Endothelial cell of umbilical vein (primary cell): ENCODE measurements at regions not wholly inside any gene's neighbourhood (a gene's known extent, or its start where the extent isn't known, plus 50 kb on each side); places are given as distances from the start of the nearest gene placed in this dataset.

Source experiments
- BruUV-seq: library from RNA; stranded (reverse); fragments of 400-500 nt; replicated peaks from 2 replicates; lab custom pipeline; 2021; lab: Mats Ljungman, UMichigan
- CTCF ChIA-PET: fragments of 300-600, 350-600 bp; sonication (Branson Sonifier 250); formaldehyde crosslinking; loops from one replicate; lab custom pipeline; 2021; ENCODE audit warnings: antibody characterized with exemption, inconsistent platforms; lab: Charles Lee
- POLR2A ChIA-PET: fragments of 300-600, 350-600 bp; sonication (Branson Sonifier 250); formaldehyde crosslinking; loops from one replicate; lab custom pipeline; 2021; ENCODE audit warnings: antibody characterized with exemption, inconsistent platforms; lab: Charles Lee
- DNase-seq: peaks from one replicate; pipeline ENCODE4 v3.0.0-alpha.2; 2011; ENCODE audit warnings: low read depth, low spot score
- FAIRE-seq: peaks from 2 replicates; lab custom pipeline; 2011; peaks lifted over from hg19 to GRCh38; lab: Jason Lieb, UNC
- H2AFZ ChIP-seq: 2 replicates; pipeline ENCODE4 v1.6.0; 2012; ENCODE audit warnings: low read depth, low read length, control low read depth, inconsistent platforms
- H3K27ac ChIP-seq: 2 replicates; pipeline ENCODE4 v1.5.1; 2011; ENCODE audit warnings: low read depth, mild to moderate bottlenecking, control low read depth, low read length, moderate library complexity; ENCODE audit not compliant: insufficient read depth
- H3K27me3 ChIP-seq, 2 experiments: 2 replicates each; pipeline versions ENCODE4 v1.6.0 to v1.6.1; 2011; ENCODE audit warnings: low read length in 2 of 2, mixed read lengths in 1 of 2; ENCODE audit not compliant: control insufficient read depth in 2 of 2, insufficient read depth in 2 of 2
- H3K36me3 ChIP-seq, 2 experiments: 2 replicates in 1 of 2; 3 replicates in 1 of 2; pipeline ENCODE4 v1.5.1; 2011; ENCODE audit warnings: low read length in 2 of 2, mild to moderate bottlenecking in 1 of 2, moderate library complexity in 1 of 2; ENCODE audit not compliant: control insufficient read depth in 2 of 2, insufficient read depth in 2 of 2; ENCODE audit errors: extremely low read depth in 1 of 2
- H3K4me1 ChIP-seq: 3 replicates; pipeline ENCODE4 v1.5.1; 2011; ENCODE audit warnings: mild to moderate bottlenecking, low read length; ENCODE audit not compliant: control insufficient read depth, insufficient read depth; ENCODE audit errors: extremely low read depth
- H3K4me2 ChIP-seq: 2 replicates; pipeline ENCODE4 v1.6.1; 2011; ENCODE audit warnings: low read length, control low read depth, mixed read lengths; ENCODE audit not compliant: insufficient read depth
- H3K4me3 ChIP-seq, 3 experiments: fragments of 200-600 bp in 1 of 3; sonication (generic), shearing (Covaris generic) in 1 of 3; replicated peaks in 1 of 3; 2 replicates each; pipeline ENCODE4 v1.5.1; 2011 to 2016; ENCODE audit warnings: control low read depth in 3 of 3, low read length in 3 of 3, mild to moderate bottlenecking in 2 of 3, inconsistent platforms in 1 of 3, low read depth in 1 of 3, moderate library complexity in 1 of 3; ENCODE audit not compliant: insufficient read depth in 1 of 3
- H3K79me2 ChIP-seq: 2 replicates; pipeline ENCODE4 v1.6.0; 2012; ENCODE audit warnings: low read length, inconsistent platforms; ENCODE audit not compliant: control insufficient read depth, insufficient read depth
- H3K9ac ChIP-seq: replicated peaks from 2 replicates; pipeline ENCODE3; 2011; ENCODE audit warnings: low read length, control low read depth; ENCODE audit not compliant: insufficient read depth; ENCODE audit errors: extremely low read depth
- H3K9me1 ChIP-seq: replicated peaks from 3 replicates; pipeline ENCODE4 v1.6.0; 2011; ENCODE audit warnings: mild to moderate bottlenecking, low read length; ENCODE audit not compliant: control insufficient read depth, insufficient read depth; ENCODE audit errors: extremely low read depth
- H3K9me3 ChIP-seq: replicated peaks from 2 replicates; pipeline ENCODE4 v1.5.1; 2012; ENCODE audit warnings: low read length, inconsistent platforms; ENCODE audit not compliant: control insufficient read depth, insufficient read depth
- H4K20me1 ChIP-seq: replicated peaks from 2 replicates; pipeline ENCODE3; 2011; ENCODE audit warnings: mild to moderate bottlenecking, low read length; ENCODE audit not compliant: control insufficient read depth, insufficient read depth; ENCODE audit errors: extremely low read depth
- EZH2 ChIP-seq: IDR thresholded peaks from 2 replicates; pipeline ENCODE4 v1.6.1; 2012; ENCODE audit warnings: borderline replicate concordance, low read depth, mild to moderate bottlenecking, moderate library complexity, low read length, inconsistent platforms; ENCODE audit not compliant: severe bottlenecking
- GATA2 ChIP-seq: IDR thresholded peaks from 2 replicates; pipeline ENCODE4 v1.7.0; 2011; ENCODE audit warnings: low read depth, mild to moderate bottlenecking, moderate library complexity, mixed read lengths, low read length; ENCODE audit not compliant: insufficient read length, insufficient read depth
- JUN ChIP-seq: IDR thresholded peaks from 2 replicates; pipeline ENCODE4 v1.6.1; 2011; ENCODE audit warnings: borderline replicate concordance, low read depth; ENCODE audit not compliant: insufficient read length, insufficient read depth
- MAX ChIP-seq: IDR thresholded peaks from 2 replicates; pipeline ENCODE4 v1.6.1; 2011; ENCODE audit not compliant: insufficient read depth, insufficient read length
- MYC ChIP-seq: IDR thresholded peaks from one replicate; pipeline ENCODE4 v1.6.1; 2011; ENCODE audit warnings: mild to moderate bottlenecking, low read depth, low read length
- POLR2A ChIP-seq: IDR thresholded peaks from 2 replicates; pipeline ENCODE4 v1.6.1; 2012; ENCODE audit warnings: low read depth, mild to moderate bottlenecking, control low read depth, low read length
- POLR2AphosphoS5 ChIP-seq: IDR thresholded peaks from 2 replicates; pipeline ENCODE4 v1.6.1; 2012; ENCODE audit warnings: low read depth, mild to moderate bottlenecking, control low read depth, low read length, moderate library complexity; ENCODE audit not compliant: insufficient read depth
- dilution Hi-C: fragments of 300-500 bp; cut with MboI; formaldehyde crosslinking; loops from one replicate; pipeline ENCODE4 v1.15.0; 2019; ENCODE audit warnings: low sequenced_read_pairs; ENCODE audit not compliant: extremely low pct_ligation_motif_present
- intact Hi-C: fragments of 100-400 bp; cut with micrococcal nuclease; formaldehyde crosslinking; loops from one replicate; pipeline ENCODE4 v1.10.0; 2022
- TF ChIP-seq, protein P1 (sequence below), 2 donors: IDR thresholded peaks; 1 replicate in 1 of 2; 2 replicates in 1 of 2; pipeline ENCODE4 v1.5.1; 2011; ENCODE audit warnings: low read length in 2 of 2, mild to moderate bottlenecking in 2 of 2, moderate library complexity in 2 of 2, control low read depth in 1 of 2, inconsistent platforms in 1 of 2, low read depth in 1 of 2; ENCODE audit not compliant: insufficient read depth in 1 of 2; ENCODE audit errors: extremely low read depth in 1 of 2

GRCh38 chr2:226443112-226443511 lies 356.5 kb downstream of the IRS1 start:
- FAIRE-seq, result no peak
- no peaks in the 10 kb centered on the region for H3K9me3 ChIP-seq
- no peaks in the 10 kb centered on the region for H3K36me3 ChIP-seq
- intact Hi-C loops, result no loop called here
- DNase-seq, result no peak
- BruUV-seq, result no TSS peak
- ChIA-PET POLR2A (no interaction called here), CTCF (no interaction called here)
- H3K4me2 ChIP-seq, result no peak overlapping the region
- TF ChIP-seq GATA2 (no peak), POLR2AphosphoS5 (no peak), JUN (no peak), MYC (no peak), POLR2A (no peak), MAX (no peak), EZH2 (no peak)
- TF ChIP-seq, protein P1, sequence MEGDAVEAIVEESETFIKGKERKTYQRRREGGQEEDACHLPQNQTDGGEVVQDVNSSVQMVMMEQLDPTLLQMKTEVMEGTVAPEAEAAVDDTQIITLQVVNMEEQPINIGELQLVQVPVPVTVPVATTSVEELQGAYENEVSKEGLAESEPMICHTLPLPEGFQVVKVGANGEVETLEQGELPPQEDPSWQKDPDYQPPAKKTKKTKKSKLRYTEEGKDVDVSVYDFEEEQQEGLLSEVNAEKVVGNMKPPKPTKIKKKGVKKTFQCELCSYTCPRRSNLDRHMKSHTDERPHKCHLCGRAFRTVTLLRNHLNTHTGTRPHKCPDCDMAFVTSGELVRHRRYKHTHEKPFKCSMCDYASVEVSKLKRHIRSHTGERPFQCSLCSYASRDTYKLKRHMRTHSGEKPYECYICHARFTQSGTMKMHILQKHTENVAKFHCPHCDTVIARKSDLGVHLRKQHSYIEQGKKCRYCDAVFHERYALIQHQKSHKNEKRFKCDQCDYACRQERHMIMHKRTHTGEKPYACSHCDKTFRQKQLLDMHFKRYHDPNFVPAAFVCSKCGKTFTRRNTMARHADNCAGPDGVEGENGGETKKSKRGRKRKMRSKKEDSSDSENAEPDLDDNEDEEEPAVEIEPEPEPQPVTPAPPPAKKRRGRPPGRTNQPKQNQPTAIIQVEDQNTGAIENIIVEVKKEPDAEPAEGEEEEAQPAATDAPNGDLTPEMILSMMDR (IDR thresholded peaks at IDR 0.05; ENCODE audit: extremely low read depth in 1 of 2, insufficient read depth in 1 of 2, low read depth in 1 of 2, low read length in 2 of 2), result no peak
- dilution Hi-C loops, result no loop called here
- no peaks in the 10 kb centered on the region for H4K20me1 ChIP-seq
- no peaks in the 10 kb centered on the region for H3K4me1 ChIP-seq
- H3K4me3 ChIP-seq, result no peak overlapping the region
- H3K79me2 ChIP-seq, result no peaks in the 10 kb centered on the region
- H3K27me3 ChIP-seq, result no peaks in the 10 kb centered on the region
- H3K27ac ChIP-seq, result no peak overlapping the region
- no peaks in the 10 kb centered on the region for H3K9me1 ChIP-seq
- H3K9ac ChIP-seq, result no peak overlapping the region
- no peak overlapping the region for H2AFZ ChIP-seq
